ENCODE measurements at regions not wholly inside any gene's neighbourhood (a gene's known extent, or its start where the extent isn't known, plus 50 kb on each side); places are given as distances from the start of the nearest gene placed in this dataset.

DNA sequence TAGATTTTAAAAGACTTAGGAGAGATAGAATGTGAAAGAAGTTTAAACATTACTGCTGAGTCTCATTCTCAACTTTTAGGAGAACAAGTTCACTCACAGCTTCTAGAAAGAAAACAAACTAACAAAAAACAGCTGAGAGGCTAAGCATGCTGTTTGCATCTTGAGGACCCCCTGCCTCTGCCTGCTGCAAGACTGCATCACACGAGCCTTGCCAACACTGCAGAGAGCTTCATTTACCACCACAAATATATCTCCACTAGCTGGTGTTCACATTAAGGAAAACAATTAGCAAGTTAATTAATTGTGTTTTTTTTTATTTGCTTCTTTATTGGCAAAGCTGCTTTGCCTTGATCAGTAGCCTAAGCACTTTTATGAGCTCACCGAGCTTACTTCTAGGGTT, 336.6 kb upstream of the KIAA1217 start:
- H2AFZ ChIP-seq (ENCODE audit: low read depth) = no peak overlapping the region
- TF ChIP-seq, protein P1, sequence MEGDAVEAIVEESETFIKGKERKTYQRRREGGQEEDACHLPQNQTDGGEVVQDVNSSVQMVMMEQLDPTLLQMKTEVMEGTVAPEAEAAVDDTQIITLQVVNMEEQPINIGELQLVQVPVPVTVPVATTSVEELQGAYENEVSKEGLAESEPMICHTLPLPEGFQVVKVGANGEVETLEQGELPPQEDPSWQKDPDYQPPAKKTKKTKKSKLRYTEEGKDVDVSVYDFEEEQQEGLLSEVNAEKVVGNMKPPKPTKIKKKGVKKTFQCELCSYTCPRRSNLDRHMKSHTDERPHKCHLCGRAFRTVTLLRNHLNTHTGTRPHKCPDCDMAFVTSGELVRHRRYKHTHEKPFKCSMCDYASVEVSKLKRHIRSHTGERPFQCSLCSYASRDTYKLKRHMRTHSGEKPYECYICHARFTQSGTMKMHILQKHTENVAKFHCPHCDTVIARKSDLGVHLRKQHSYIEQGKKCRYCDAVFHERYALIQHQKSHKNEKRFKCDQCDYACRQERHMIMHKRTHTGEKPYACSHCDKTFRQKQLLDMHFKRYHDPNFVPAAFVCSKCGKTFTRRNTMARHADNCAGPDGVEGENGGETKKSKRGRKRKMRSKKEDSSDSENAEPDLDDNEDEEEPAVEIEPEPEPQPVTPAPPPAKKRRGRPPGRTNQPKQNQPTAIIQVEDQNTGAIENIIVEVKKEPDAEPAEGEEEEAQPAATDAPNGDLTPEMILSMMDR (conservative IDR thresholded peaks at IDR 0.05; ENCODE audit: low read depth, low read length) = no peak
- no peak overlapping the region for H3K9ac ChIP-seq
- no peak overlapping the region for H3K4me2 ChIP-seq
- H3K4me1 ChIP-seq (ENCODE audit: low read depth, poor library complexity, severe bottlenecking) = no peaks in the 10 kb centered on the region
- H3K79me2 ChIP-seq (ENCODE audit: insufficient read depth, low read depth) = no peaks in the 10 kb centered on the region
- no peaks in the 10 kb centered on the region for H3K36me3 ChIP-seq (ENCODE audit: insufficient read depth)
- no peaks in the 10 kb centered on the region for H3K27me3 ChIP-seq (ENCODE audit: insufficient read depth, low read depth)
- no peak overlapping the region for H3K27ac ChIP-seq
- H3K4me3 ChIP-seq (IDR thresholded peaks at IDR 0.05; ENCODE audit: insufficient read depth, low read depth, low read length) = no peak overlapping the region
- no peaks in the 10 kb centered on the region for H4K20me1 ChIP-seq (ENCODE audit: insufficient read depth)

DNA sequence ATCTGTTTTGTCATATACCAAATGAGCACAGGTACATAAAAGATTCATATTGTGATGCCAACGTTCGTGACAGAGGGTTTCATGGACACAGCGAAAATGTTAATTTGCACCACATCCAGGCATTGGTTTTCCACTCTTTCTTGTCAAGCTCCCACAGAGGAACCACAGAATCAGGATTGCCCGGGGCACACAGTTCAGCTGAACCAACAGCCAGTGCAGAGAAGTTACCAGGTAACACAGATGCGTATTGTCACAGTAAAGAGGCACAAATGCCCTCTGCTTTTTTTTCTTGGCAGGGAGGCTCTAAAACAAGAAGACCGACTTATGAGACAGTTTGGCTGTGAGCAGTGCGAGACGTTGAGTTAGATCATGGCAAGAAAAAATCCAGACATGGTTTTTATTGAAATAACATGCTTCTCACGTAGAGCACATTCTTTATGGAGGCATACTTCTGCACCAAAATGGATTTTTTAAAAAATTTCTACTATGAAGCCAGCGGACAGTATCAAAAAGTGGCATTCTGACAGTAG, 331.1 kb upstream of the KIAA1217 start:
- no peaks in the 10 kb centered on the region for H3K79me2 ChIP-seq (ENCODE audit: insufficient read depth, low read depth)
- TF ChIP-seq, protein P1 (conservative IDR thresholded peaks at IDR 0.05; ENCODE audit: low read depth, low read length) = no peak
- H3K4me1 ChIP-seq (ENCODE audit: low read depth, poor library complexity, severe bottlenecking) = no peaks in the 10 kb centered on the region
- H3K9ac ChIP-seq = no peak overlapping the region
- H4K20me1 ChIP-seq (ENCODE audit: insufficient read depth) = no peaks in the 10 kb centered on the region
- no peak overlapping the region for H3K4me2 ChIP-seq
- H3K36me3 ChIP-seq (ENCODE audit: insufficient read depth) = no peaks in the 10 kb centered on the region
- H2AFZ ChIP-seq (ENCODE audit: low read depth) = no peak overlapping the region
- H3K27ac ChIP-seq = no peak overlapping the region
- no peaks in the 10 kb centered on the region for H3K27me3 ChIP-seq (ENCODE audit: insufficient read depth, low read depth)
- no peak overlapping the region for H3K4me3 ChIP-seq (IDR thresholded peaks at IDR 0.05; ENCODE audit: insufficient read depth, low read depth, low read length)

DNA sequence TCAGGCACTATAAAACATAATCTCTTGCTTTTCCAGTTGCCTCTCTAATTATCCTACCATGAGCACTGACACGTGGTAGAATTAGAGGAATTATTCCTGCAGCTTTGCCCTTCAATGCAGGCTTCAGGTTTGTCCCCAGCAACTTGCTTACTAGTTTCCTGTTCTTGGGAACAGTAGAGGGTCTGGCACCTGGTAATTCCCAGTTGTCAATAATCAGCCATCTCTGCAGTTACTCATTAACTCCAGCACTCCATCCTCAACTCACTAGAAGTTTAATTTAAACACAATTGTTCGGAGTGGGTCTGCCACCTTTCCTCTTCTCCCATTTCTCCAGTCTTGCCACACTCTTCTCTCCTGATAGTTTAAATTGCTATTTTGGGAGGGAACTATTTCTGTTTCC, 324.3 kb upstream of the KIAA1217 start:
- Histone ChIP-seq H3K79me2 (ENCODE audit: insufficient read depth, low read depth) (no peaks in the 10 kb centered on the region), H2AFZ (ENCODE audit: low read depth) (no peak overlapping the region), H3K36me3 (ENCODE audit: insufficient read depth) (no peaks in the 10 kb centered on the region), H3K27ac (no peak overlapping the region), H4K20me1 (ENCODE audit: insufficient read depth) (no peaks in the 10 kb centered on the region), H3K9ac (no peak overlapping the region), H3K4me2 (no peak overlapping the region), H3K4me3 (IDR thresholded peaks at IDR 0.05; ENCODE audit: insufficient read depth, low read depth, low read length) (no peak overlapping the region), H3K4me1 (ENCODE audit: low read depth, poor library complexity, severe bottlenecking) (no peaks in the 10 kb centered on the region), H3K27me3 (ENCODE audit: insufficient read depth, low read depth) (no peaks in the 10 kb centered on the region)
- TF ChIP-seq, protein P1 (conservative IDR thresholded peaks at IDR 0.05; ENCODE audit: low read depth, low read length) = no peak

DNA sequence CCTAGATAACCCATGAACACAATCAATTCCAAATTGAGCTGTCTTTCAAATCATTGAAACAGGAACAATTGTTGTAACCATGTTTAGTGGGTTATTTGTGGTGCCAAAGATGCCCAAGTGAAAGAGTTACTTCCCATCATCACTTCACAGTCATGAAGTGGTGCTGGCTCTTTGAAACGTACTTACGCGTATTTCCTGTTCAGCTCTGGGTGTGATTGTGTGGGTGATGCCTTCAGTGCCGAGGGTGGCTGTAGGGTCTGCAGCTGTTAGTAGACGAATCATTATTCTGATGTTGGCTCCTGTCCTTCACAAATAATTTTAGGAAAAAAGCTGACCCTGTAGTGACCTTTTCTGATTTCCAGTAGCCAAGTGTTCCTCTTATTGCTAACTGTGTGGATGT, 323.1 kb upstream of the KIAA1217 start:
- Histone ChIP-seq H4K20me1 (ENCODE audit: insufficient read depth) (no peaks in the 10 kb centered on the region), H3K79me2 (ENCODE audit: insufficient read depth, low read depth) (no peaks in the 10 kb centered on the region), H3K27ac (no peak overlapping the region), H3K9ac (no peak overlapping the region), H3K4me3 (IDR thresholded peaks at IDR 0.05; ENCODE audit: insufficient read depth, low read depth, low read length) (no peak overlapping the region), H3K27me3 (ENCODE audit: insufficient read depth, low read depth) (no peaks in the 10 kb centered on the region), H3K4me2 (no peak overlapping the region), H3K4me1 (ENCODE audit: low read depth, poor library complexity, severe bottlenecking) (no peaks in the 10 kb centered on the region), H3K36me3 (ENCODE audit: insufficient read depth) (no peaks in the 10 kb centered on the region), H2AFZ (ENCODE audit: low read depth) (no peak overlapping the region)
- TF ChIP-seq, protein P1 (conservative IDR thresholded peaks at IDR 0.05; ENCODE audit: low read depth, low read length) = no peak

Data from KMS-11 (cell line).